Hepatocyte (in vitro differentiated cells): ENCODE measurements at regions not wholly inside any gene's neighbourhood (a gene's known extent, or its start where the extent isn't known, plus 50 kb on each side); places are given as distances from the start of the nearest gene placed in this dataset.

Experiments
- EZH2 ChIP-seq: fragments of 200-600 bp; sonication (generic); IDR thresholded peaks from 2 replicates; pipeline ENCODE4 v1.6.1; 2016; ENCODE audit warnings: antibody characterized with exemption, mild to moderate bottlenecking, borderline replicate concordance
- EZH2phosphoT487 ChIP-seq: fragments of 200-600 bp; sonication (generic); IDR thresholded peaks from one replicate; pipeline ENCODE4 v1.6.1; 2018; ENCODE audit warnings: antibody characterized with exemption, mild to moderate bottlenecking, low read depth, moderate library complexity; ENCODE audit not compliant: unreplicated experiment, severe bottlenecking
- TF ChIP-seq, protein P1 (sequence below): fragments of 200-600 bp; sonication (generic); IDR thresholded peaks from 2 replicates; pipeline ENCODE4 v1.5.1; 2016; ENCODE audit warnings: antibody characterized with exemption, mild to moderate bottlenecking; ENCODE audit not compliant: poor library complexity

DNA sequence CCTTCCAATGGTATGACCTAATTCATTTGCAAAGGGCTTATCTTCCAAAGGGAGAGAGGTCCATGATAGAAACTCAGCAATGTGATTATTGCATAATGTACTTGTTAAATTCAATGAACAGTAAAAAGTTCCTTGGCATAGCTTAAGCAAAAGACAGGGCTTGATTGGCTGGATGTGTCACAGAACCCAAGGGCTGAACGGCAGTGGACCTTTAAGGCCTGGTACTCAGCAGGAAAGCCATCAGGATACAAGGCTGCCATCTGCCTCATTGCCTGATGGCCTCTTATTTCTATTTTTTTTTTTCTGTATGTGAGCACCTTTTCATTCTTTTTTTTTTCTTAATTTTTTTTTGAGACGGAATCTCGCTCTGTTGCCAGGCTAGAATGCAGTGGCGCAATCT, 208.9 kb upstream of the WSCD1 start:
- TF ChIP-seq, protein P1, sequence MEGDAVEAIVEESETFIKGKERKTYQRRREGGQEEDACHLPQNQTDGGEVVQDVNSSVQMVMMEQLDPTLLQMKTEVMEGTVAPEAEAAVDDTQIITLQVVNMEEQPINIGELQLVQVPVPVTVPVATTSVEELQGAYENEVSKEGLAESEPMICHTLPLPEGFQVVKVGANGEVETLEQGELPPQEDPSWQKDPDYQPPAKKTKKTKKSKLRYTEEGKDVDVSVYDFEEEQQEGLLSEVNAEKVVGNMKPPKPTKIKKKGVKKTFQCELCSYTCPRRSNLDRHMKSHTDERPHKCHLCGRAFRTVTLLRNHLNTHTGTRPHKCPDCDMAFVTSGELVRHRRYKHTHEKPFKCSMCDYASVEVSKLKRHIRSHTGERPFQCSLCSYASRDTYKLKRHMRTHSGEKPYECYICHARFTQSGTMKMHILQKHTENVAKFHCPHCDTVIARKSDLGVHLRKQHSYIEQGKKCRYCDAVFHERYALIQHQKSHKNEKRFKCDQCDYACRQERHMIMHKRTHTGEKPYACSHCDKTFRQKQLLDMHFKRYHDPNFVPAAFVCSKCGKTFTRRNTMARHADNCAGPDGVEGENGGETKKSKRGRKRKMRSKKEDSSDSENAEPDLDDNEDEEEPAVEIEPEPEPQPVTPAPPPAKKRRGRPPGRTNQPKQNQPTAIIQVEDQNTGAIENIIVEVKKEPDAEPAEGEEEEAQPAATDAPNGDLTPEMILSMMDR = no peak
- no peak for TF ChIP-seq EZH2
- TF ChIP-seq EZH2phosphoT487 = no peak
